ENCODE measurements at regions not wholly inside any gene's neighbourhood (a gene's known extent, or its start where the extent isn't known, plus 50 kb on each side); places are given as distances from the start of the nearest gene placed in this dataset.

DNA sequence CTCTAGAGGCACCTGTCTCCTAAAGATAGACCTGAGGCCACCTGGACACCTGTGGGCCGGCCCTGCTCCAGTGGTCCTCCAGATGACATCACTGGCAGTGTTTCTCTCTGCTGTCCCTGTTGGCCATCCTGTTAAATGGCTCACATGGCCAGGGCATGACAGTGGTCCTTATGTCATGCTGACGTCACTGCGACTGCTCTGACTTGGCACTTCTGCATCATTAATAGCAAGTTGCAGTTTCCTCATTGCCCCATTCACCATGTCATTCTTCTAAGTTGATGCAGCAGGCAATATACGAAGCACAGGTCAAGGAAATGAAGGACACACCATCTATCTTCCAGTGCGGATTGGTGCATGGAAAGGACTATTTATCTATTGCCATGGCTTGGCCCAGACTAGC, 1468.5 kb upstream of the TMEM132C start:
- Histone ChIP-seq H3K27me3 (replicated peaks in 1 of 4; ENCODE audit: control extremely low read depth in 1 of 4, control insufficient read depth in 3 of 4, insufficient read depth in 4 of 4, low read length in 3 of 4) (no peaks in the 10 kb centered on the region), H3K4me1 (ENCODE audit: control insufficient read depth in 2 of 2, insufficient read depth in 2 of 2, low read length in 2 of 2) (no peaks in the 10 kb centered on the region), H3K9me3 (ENCODE audit: control extremely low read depth in 1 of 3, control insufficient read depth in 2 of 3, insufficient read depth in 1 of 3, low read length in 2 of 3) (no peaks in the 10 kb centered on the region), H3K36me3 (replicated peaks in 1 of 2; ENCODE audit: control extremely low read depth in 1 of 2, control insufficient read depth in 1 of 2, extremely low read depth in 1 of 2, insufficient read depth in 2 of 2, low read length in 1 of 2) (no peaks in the 10 kb centered on the region), H3K27ac (ENCODE audit: low read length in 2 of 2) (no peak overlapping the region), H3K4me2 (replicated peaks; ENCODE audit: low read depth, low read length, poor library complexity, severe bottlenecking) (no peak overlapping the region), H3K9ac (ENCODE audit: low read length) (no peak overlapping the region), H3K79me2 (ENCODE audit: control insufficient read depth, insufficient read depth, low read length) (no peaks in the 10 kb centered on the region), H2AFZ (ENCODE audit: insufficient read depth, low read depth, low read length, poor library complexity, severe bottlenecking) (no peak overlapping the region), H4K20me1 (ENCODE audit: control insufficient read depth, insufficient read depth, low read length, poor library complexity, severe bottlenecking) (no peaks in the 10 kb centered on the region), H3K4me3 (ENCODE audit: control extremely low read depth in 1 of 5, extremely low read depth in 1 of 5, insufficient read depth in 1 of 5, low read depth in 2 of 5, low read length in 4 of 5) (no peak overlapping the region)
- ChIA-PET POLR2A (no interaction called here), CTCF (no interaction called here)
- TF ChIP-seq, protein P1, sequence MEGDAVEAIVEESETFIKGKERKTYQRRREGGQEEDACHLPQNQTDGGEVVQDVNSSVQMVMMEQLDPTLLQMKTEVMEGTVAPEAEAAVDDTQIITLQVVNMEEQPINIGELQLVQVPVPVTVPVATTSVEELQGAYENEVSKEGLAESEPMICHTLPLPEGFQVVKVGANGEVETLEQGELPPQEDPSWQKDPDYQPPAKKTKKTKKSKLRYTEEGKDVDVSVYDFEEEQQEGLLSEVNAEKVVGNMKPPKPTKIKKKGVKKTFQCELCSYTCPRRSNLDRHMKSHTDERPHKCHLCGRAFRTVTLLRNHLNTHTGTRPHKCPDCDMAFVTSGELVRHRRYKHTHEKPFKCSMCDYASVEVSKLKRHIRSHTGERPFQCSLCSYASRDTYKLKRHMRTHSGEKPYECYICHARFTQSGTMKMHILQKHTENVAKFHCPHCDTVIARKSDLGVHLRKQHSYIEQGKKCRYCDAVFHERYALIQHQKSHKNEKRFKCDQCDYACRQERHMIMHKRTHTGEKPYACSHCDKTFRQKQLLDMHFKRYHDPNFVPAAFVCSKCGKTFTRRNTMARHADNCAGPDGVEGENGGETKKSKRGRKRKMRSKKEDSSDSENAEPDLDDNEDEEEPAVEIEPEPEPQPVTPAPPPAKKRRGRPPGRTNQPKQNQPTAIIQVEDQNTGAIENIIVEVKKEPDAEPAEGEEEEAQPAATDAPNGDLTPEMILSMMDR (IDR thresholded peaks at IDR 0.05): no peak
- no peak for TF ChIP-seq EZH2 (IDR thresholded peaks at IDR 0.05; ENCODE audit: borderline replicate concordance, insufficient read depth, low read depth, low read length, poor library complexity, severe bottlenecking)
- Mint-ChIP-seq H3K27me3 (no peaks in the 10 kb centered on the region), H3K9me3 (ENCODE audit: insufficient read depth) (no peaks in the 10 kb centered on the region), H3K4me1 (no peaks in the 10 kb centered on the region), H3K4me3 (no peak overlapping the region), H3K27ac (no peak overlapping the region)
- no peak for DNase-seq
- WGBS (ENCODE audit: insufficient coverage): 85% methylated on average over 5 of the region's 5 CpGs
- intact Hi-C loops (cut with micrococcal nuclease): no loop called here
- ATAC-seq (ENCODE audit: low read depth): no peak

DNA sequence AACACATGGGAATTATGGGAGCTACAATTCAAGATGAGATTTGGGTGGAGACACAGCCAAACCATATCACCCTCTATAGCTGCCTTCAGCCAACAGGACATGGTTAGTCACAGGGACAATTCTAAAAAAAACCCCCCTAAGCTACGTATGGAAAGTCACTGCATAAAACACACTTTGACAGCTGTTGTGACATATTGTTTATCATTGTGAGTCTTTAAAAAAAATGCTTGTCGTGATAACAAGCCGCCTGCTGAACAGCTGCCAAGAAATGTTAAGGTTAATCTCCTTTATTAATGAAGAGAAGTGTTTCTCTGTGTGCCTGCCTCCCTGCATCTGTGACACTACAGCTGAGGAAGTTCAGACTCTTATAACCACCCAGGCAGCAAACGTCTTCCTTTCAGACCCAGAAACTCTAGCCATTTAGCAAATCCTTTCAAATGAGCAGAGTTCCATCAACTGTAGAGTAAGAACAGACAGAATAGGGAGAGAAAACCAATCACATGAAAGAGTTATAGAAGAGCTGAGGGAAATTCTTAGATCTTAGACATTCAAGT, 1459.6 kb upstream of the TMEM132C start:
- ATAC-seq (ENCODE audit: low read depth) (no peak), DNase-seq (no peak)
- Mint-ChIP-seq H3K27me3 (no peaks in the 10 kb centered on the region), H3K27ac (no peak overlapping the region), H3K4me1 (no peaks in the 10 kb centered on the region), H3K4me3 (no peak overlapping the region), H3K9me3 (ENCODE audit: insufficient read depth) (no peaks in the 10 kb centered on the region)
- Histone ChIP-seq H2AFZ (ENCODE audit: insufficient read depth, low read depth, low read length, poor library complexity, severe bottlenecking) (no peak overlapping the region), H3K9ac (ENCODE audit: low read length) (no peak overlapping the region), H3K9me3 (ENCODE audit: control extremely low read depth in 1 of 3, control insufficient read depth in 2 of 3, insufficient read depth in 1 of 3, low read length in 2 of 3) (no peaks in the 10 kb centered on the region), H3K27ac (ENCODE audit: low read length in 2 of 2) (no peak overlapping the region), H3K27me3 (replicated peaks in 1 of 4; ENCODE audit: control extremely low read depth in 1 of 4, control insufficient read depth in 3 of 4, insufficient read depth in 4 of 4, low read length in 3 of 4) (no peaks in the 10 kb centered on the region), H3K36me3 (replicated peaks in 1 of 2; ENCODE audit: control extremely low read depth in 1 of 2, control insufficient read depth in 1 of 2, extremely low read depth in 1 of 2, insufficient read depth in 2 of 2, low read length in 1 of 2) (no peaks in the 10 kb centered on the region), H4K20me1 (ENCODE audit: control insufficient read depth, insufficient read depth, low read length, poor library complexity, severe bottlenecking) (no peaks in the 10 kb centered on the region), H3K4me3 (ENCODE audit: control extremely low read depth in 1 of 5, extremely low read depth in 1 of 5, insufficient read depth in 1 of 5, low read depth in 2 of 5, low read length in 4 of 5) (no peak overlapping the region), H3K4me2 (replicated peaks; ENCODE audit: low read depth, low read length, poor library complexity, severe bottlenecking) (no peak overlapping the region), H3K4me1 (ENCODE audit: control insufficient read depth in 2 of 2, insufficient read depth in 2 of 2, low read length in 2 of 2) (no peaks in the 10 kb centered on the region), H3K79me2 (ENCODE audit: control insufficient read depth, insufficient read depth, low read length) (no peaks in the 10 kb centered on the region)
- intact Hi-C loops (cut with micrococcal nuclease): no loop called here
- POLR2A ChIA-PET: no interaction called here
- no CpG with 5 or more reads among the region's 4 CpGs for WGBS (ENCODE audit: insufficient coverage)
- no peak for TF ChIP-seq EZH2 (IDR thresholded peaks at IDR 0.05; ENCODE audit: borderline replicate concordance, insufficient read depth, low read depth, low read length, poor library complexity, severe bottlenecking)
- TF ChIP-seq, protein P1 (IDR thresholded peaks at IDR 0.05): no peak
- CTCF ChIA-PET: no interaction called here

Measured in B cell (primary cell).